GM10248 (cell line): ENCODE measurements at regions not wholly inside any gene's neighbourhood (a gene's known extent, or its start where the extent isn't known, plus 50 kb on each side); places are given as distances from the start of the nearest gene placed in this dataset.

Source experiments
- CTCF ChIA-PET: fragments of 300-600 bp; sonication (Branson Sonifier 250); formaldehyde crosslinking; extraction: SDS; loops from one replicate; lab custom pipeline; 2021; ENCODE audit warnings: antibody characterized with exemption; lab: Yijun Ruan, JAX
- POLR2A ChIA-PET: fragments of 350-650 bp; sonication (Branson Sonifier 250); formaldehyde crosslinking; extraction: SDS; loops from one replicate; lab custom pipeline; 2020; ENCODE audit warnings: antibody characterized with exemption; lab: Yijun Ruan, JAX
- DNase-seq: peaks from one replicate; pipeline ENCODE4 v3.0.0; 2012; ENCODE audit errors: extremely low spot score
- CTCF ChIP-seq: IDR thresholded peaks from 2 replicates; pipeline ENCODE4 v1.5.1; 2012; ENCODE audit warnings: mild to moderate bottlenecking, low read depth; ENCODE audit errors: extremely low read depth, missing control alignments, control extremely low read depth

- DNase-seq = no peak
- ChIA-PET POLR2A (no interaction called here), CTCF (no interaction called here)
- TF ChIP-seq CTCF = no peak
Measured at GRCh38 chr11:26834601-26835000, 112.7 kb upstream of the SLC5A12 start.

DNA sequence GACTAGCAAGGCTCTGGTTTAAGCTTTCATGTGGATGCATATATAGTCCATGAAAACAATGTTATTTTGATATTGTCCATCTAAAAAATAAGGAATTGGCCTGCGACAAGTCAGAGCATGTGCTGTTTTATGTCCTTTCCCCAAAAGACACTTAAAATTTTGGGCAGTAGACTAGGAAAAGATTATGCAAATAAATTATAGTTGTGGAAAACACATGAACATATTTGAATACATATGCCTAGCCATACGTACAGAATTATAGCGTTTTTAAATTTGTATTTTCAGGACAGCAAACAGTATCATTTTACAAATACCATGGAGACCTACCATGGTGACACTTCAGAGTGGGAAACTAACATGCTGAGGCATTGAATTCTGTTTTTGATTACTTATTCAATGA, 113.8 kb upstream of the SLC5A12 start:
- ChIA-PET CTCF (no interaction called here), POLR2A (no interaction called here)
- no peak for TF ChIP-seq CTCF
- DNase-seq = no peak

GRCh38 chr11:26837154-26837553, 115.3 kb upstream of the SLC5A12 start:
- ChIA-PET POLR2A (no interaction called here), CTCF (no interaction called here)
- DNase-seq = no peak
- no peak for TF ChIP-seq CTCF

DNA sequence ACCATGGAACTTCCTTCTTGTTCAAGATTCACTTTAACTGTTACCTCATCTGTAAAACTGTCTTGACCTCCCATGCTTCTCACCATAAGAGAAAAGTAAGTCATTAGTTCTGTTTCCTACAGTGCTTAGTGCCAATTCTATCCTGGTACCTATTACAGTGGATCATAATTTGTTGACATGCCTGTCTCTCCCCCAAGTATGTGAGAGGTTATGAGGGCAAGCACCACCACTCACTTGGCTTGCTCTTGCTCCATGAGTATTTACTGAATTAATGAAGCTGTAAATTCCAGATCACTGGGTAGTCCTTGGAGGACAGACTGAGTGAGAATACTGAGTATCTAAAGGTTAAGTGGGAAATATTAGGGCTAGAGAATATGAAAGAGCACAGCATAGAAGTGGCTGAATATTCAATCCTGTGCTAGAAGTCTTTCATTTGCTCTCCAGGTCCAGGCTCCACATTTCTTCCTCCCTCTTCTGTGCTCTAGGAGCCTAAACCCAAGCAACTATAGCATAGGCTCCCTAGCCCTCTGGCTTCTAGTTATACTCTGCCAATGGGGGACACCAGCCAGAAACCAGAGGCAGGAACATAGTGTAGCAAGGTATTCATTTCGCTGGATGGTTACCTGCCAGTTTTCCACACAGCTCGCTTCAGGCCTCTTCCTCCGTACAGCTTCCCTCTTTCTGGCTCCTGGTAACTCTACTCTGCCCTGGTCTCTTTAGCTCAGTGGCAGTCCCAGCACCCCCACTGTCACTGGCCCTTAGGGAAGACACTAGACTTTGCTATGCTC, 118.2 kb upstream of the SLC5A12 start:
- DNase-seq = no peak
- TF ChIP-seq CTCF = no peak
- POLR2A ChIA-PET = no interaction called here
- CTCF ChIA-PET = no interaction called here

DNA sequence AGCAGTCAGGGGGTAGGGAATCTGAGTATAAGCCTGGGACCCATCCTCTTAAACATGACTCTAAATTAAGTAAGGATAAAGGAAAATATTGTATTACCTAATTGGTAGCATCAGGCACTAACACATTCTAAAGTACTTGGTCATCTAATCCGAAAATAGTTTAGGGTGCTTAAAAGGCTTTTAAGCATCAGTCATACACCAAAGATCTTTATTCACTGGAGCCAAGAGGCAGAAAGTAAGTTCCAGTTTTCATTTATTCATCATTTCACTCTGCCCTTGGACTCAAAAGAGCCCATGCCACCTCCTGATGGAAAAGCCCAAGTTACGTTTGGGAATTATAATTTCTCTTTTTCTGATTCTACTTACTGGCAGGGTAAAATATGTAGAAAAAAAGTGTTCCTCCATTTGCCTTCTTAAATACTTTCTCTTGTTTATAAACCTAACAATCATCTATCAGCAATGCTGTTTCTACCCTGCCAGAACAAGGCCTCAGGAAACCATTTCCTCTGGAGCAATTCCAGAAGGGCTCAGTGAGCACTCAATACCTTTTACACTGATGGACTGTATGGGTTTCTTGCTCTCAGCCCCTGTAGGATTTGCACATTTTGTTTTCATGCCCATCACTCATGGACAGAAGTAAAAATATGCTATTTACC, 120.1 kb upstream of the SLC5A12 start:
- no peak for DNase-seq
- TF ChIP-seq CTCF = no peak
- POLR2A ChIA-PET = no interaction called here
- CTCF ChIA-PET = no interaction called here

- no peak for DNase-seq
- POLR2A ChIA-PET = no interaction called here
- CTCF ChIA-PET = interaction anchor here (1.0 kb wide), 1 partner anchor 12 kb away, joined by 3 read pairs; no protein-coding TSS in a partner anchor
- TF ChIP-seq CTCF = no peak
Measured at GRCh38 chr11:26842478-26843282, 120.8 kb upstream of the SLC5A12 start.
